ENCODE measurements at regions not wholly inside any gene's neighbourhood (a gene's known extent, or its start where the extent isn't known, plus 50 kb on each side); places are given as distances from the start of the nearest gene placed in this dataset.

DNA sequence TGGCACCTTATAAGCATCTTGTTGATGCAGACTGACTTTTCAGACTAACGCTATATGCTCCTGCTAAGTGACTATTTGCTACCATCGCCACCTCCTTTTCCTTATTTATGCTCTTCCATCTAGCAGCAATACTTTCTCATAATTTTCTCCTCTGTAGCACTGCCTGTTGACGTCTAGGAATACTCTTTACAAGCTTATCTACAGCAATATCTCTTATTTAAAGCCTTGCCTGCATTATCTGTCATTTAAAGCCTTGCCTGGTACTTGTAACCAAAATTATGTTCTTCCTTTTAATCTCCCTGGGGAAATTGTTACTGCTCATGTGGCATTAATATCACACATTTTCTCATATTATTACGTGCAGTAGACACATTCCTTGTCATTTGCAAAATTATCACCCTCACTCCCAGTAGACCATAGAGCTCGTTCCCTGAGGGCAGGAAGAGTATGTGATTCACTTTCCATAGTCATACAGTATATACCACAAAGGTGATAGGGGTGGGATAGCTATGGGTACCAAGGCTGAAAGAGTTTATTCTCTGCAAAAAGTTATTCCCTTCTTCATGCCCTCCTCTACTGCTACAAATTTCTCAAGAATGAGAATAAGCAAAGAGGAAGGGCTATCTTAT, 359.7 kb upstream of the PCDH15 start:
- DNase-seq (ENCODE audit: low spot score), result no peak

GRCh38 chr10:55158633-55159032, 357.6 kb upstream of the PCDH15 start:
- no peak for DNase-seq (ENCODE audit: low spot score)

DNA sequence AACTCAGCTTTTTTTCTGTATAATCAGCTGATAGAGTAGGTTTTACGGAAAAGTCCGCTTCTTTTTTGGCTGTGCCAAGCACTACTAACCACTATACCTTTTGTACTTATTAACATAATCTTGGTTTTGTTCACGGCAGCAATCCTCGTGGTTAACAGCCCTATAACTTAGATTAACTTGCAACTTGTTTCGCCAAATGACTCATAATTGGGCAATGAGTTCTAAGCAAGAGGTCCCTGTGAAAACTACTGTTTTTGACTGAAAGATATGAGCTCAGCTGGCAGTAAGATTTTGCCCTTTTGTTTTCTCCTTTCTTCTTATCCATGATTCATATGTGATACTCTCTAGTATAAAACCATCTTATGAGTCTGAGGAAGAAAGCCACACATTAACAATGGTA, 345.0 kb upstream of the PCDH15 start:
- DNase-seq (ENCODE audit: low spot score), result no peak

- DNase-seq (ENCODE audit: low spot score), result no peak
Observed at GRCh38 chr10:55144001-55144400, 343.0 kb upstream of the PCDH15 start.

DNA sequence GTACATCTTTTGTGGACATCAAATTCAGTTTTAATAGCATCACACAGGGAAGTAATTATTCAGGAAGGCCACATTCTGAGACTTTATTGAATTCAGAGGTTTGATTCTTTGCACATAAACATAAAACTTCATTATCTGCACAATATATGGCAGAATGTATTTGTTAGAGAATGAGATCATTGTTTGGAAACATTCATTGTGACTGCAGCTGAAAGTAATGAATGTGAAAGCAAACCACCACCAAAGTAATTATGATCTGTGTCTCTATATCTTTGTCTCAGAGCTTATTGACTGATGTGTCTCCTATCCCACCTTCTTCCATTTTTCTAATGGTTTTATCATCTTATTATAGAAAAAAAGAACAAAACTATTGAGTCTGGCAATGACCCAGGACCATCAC, 340.9 kb upstream of the PCDH15 start:
- no peak for DNase-seq (ENCODE audit: low spot score)

DNA sequence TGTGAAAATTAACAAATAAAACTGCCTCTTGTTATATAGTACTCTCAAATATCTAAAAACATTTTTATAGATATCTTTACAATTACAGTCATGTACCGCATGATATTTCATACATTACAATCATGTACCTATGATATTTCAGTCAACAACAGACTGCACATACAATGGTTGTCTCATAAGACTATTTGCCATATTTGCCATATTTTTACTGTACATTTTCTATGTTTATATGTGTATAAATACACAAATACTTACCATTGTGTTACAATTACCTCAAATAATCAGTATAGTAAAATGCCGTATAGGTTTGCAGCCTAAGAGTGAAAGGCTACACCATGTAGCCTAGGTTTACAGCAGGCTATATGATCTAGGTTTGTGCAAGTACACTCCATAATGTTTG, 336.0 kb upstream of the PCDH15 start:
- DNase-seq (ENCODE audit: low spot score), result no peak

- no peak for DNase-seq (ENCODE audit: low spot score)
Observed at GRCh38 chr10:55104738-55105137, 303.7 kb upstream of the PCDH15 start.

- DNase-seq (ENCODE audit: low spot score), result no peak
Observed at GRCh38 chr10:55098452-55098851, 297.4 kb upstream of the PCDH15 start.

GRCh38 chr10:55091691-55092328, 290.8 kb upstream of the PCDH15 start:
- DNase-seq (ENCODE audit: low spot score), result no peak

GRCh38 chr10:55078121-55078520, 277.1 kb upstream of the PCDH15 start:
- no peak for DNase-seq (ENCODE audit: low spot score)

- DNase-seq (ENCODE audit: low spot score), result no peak
Observed at GRCh38 chr10:55065185-55065584, 264.2 kb upstream of the PCDH15 start.

GRCh38 chr10:55063811-55064210, 262.8 kb upstream of the PCDH15 start:
- DNase-seq (ENCODE audit: low spot score), result no peak

GRCh38 chr10:55062349-55062748, 261.3 kb upstream of the PCDH15 start:
- no peak for DNase-seq (ENCODE audit: low spot score)

DNA sequence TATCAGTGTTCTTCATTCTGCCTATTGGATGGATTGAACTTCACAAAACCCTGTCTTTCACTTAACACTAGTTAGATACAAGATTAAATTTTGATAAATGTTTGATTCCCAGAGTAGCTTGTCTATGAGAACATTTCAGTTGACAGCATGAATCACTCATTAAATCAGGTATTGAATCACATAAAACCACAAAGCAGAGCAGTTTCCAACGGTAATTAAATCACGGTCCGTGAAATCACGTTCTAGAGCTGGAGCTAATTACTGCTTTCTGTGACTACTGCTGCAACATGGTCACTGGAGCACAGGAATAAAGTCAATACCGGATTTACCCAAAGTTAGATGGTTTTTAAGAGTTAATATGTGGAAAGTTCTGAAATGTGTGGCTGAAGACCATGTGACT, 257.8 kb upstream of the PCDH15 start:
- no peak for DNase-seq (ENCODE audit: low spot score)

- no peak for DNase-seq (ENCODE audit: low spot score)
Observed at GRCh38 chr10:55051515-55051914, 250.5 kb upstream of the PCDH15 start.

DNA sequence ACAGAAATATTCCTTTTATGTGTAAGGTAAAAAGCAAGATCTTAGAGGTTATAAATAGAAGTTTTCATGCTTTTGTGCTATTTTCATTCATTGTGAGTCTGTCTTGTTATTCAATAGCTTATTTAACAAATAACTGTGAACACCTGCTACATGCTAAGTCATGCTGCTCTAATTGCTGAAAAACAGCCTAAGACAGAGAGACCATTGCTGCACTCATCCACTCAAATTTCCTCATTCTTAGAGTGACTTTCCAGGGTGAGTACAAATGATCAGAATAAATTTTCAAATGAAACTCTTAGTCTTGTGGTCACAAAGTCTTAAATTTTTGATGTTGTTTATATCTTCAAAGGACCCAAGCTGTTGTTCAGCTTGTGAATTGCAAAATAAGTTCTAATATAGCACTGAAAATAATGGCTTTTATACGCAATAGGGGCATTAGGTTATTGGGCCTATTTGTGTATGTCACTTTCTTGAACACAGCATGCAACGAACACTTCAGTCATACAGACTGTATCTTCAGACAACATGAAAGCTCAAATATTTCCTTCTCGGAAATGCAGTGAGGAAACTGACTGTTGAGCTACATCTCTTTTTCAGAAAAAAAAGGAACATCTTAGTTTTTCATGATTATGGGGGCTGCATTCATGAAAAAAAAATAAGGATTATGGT, 247.9 kb upstream of the PCDH15 start:
- DNase-seq (ENCODE audit: low spot score), result no peak

DNA sequence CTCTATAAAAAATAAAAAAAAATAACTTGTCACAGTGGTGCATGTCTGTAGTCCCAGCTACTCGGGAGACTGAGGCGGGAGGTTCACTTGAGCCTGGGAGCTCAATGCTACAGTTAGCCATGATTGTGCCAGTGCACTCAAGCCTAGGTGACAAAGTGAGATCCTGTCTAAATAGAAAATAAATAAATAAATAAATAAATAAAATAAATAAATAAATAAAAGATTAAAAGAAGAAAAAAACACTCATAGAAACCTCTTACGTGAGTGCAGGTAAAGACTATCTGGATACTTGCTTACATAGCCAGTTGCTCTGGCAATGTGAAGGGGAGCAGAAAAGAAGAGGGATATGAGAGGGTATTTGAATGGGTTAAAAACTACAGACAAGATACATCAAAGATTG, 242.5 kb upstream of the PCDH15 start:
- no peak for DNase-seq (ENCODE audit: low spot score)

- DNase-seq (ENCODE audit: low spot score), result no peak
Observed at GRCh38 chr10:55033061-55033460, 232.0 kb upstream of the PCDH15 start.

DNA sequence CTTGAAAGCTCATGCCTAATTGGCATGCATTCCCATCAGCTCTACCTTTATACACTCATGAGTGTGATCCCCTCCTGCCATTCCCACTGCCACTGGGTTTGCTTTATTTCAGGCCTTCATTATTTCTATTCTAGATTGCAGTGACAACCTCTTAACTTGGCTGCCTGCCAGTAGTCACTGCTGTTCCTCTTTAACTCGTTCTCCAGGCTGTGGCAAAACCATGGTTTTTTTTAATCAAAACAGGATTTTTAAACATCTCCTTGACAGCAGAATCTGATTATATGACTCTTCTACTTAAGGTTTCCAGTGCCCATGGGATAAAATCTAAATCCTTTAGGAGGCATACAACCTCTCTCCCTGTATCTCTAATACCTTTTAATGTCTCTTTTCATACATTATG, 223.7 kb upstream of the PCDH15 start:
- DNase-seq (ENCODE audit: low spot score), result peak; percentile 7

- DNase-seq (ENCODE audit: low spot score), result peak; percentile 18
Observed at GRCh38 chr10:55019439-55019838, 218.4 kb upstream of the PCDH15 start.

DNA sequence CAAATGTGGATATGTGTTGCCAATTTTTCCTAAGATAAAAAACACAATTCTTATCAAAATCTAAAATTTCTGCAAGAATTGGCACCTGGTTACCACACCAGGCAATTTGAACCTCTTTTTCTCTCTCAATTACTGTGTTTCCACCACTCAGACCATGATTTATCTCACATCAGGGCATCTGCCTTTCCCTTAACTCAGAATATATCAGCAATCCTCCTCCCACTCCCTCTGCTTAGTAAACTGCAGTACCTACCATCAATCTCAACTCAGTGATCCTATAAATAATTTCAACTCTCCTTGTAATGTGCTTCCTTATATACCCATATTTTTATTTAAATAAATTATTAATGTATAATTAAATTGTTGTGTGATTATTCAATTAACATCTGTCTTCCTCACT, 212.3 kb upstream of the PCDH15 start:
- DNase-seq (ENCODE audit: low spot score), result no peak

- no peak for DNase-seq (ENCODE audit: low spot score)
Observed at GRCh38 chr10:55002420-55002819, 201.4 kb upstream of the PCDH15 start.

GRCh38 chr10:55001422-55001821, 200.4 kb upstream of the PCDH15 start:
- no peak for DNase-seq (ENCODE audit: low spot score)

- no peak for DNase-seq (ENCODE audit: low spot score)
Observed at GRCh38 chr10:54993148-54993547, 192.1 kb upstream of the PCDH15 start.

Measured in putamen (tissue), 1 donor.